ENCODE measurements at regions not wholly inside any gene's neighbourhood (a gene's known extent, or its start where the extent isn't known, plus 50 kb on each side); places are given as distances from the start of the nearest gene placed in this dataset.

GRCh38 chr20:48538856-48539255 is 288.9 kb downstream of the PREX1 start:
- TF ChIP-seq CTCF (conservative IDR thresholded peaks at IDR 0.05; ENCODE audit: low read depth, low read length), result no peak
- TF ChIP-seq EZH2 (IDR thresholded peaks at IDR 0.05; ENCODE audit: borderline replicate concordance, low read depth, low read length, poor library complexity, severe bottlenecking), result no peak

Data from A673 (cell line).